ENCODE measurements at regions not wholly inside any gene's neighbourhood (a gene's known extent, or its start where the extent isn't known, plus 50 kb on each side); places are given as distances from the start of the nearest gene placed in this dataset.

DNA sequence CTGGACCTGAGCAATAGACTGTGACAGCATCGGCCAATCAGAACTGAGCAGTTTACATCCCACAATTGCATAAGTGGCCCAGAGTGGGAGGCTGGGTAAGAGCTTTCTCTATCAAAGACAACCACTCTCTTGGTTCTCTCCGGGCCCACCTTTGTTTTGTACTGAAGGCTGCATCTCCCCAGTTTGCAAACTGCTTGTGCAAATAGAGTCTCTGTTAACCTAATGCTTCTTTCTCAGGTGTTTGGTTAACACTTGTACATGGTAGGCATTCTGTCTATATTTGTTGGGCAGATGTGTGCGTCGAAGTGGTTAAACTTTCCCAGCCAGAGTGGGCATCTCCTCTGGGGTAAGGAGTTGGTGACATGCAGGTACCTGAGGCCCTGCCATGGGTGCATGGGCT lies 177.1 kb downstream of the CDH26 start:
- TF ChIP-seq, protein P1, sequence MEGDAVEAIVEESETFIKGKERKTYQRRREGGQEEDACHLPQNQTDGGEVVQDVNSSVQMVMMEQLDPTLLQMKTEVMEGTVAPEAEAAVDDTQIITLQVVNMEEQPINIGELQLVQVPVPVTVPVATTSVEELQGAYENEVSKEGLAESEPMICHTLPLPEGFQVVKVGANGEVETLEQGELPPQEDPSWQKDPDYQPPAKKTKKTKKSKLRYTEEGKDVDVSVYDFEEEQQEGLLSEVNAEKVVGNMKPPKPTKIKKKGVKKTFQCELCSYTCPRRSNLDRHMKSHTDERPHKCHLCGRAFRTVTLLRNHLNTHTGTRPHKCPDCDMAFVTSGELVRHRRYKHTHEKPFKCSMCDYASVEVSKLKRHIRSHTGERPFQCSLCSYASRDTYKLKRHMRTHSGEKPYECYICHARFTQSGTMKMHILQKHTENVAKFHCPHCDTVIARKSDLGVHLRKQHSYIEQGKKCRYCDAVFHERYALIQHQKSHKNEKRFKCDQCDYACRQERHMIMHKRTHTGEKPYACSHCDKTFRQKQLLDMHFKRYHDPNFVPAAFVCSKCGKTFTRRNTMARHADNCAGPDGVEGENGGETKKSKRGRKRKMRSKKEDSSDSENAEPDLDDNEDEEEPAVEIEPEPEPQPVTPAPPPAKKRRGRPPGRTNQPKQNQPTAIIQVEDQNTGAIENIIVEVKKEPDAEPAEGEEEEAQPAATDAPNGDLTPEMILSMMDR (conservative IDR thresholded peaks at IDR 0.05), result no peak
- H3K4me1 Mint-ChIP-seq, result no peaks in the 10 kb centered on the region
- no peaks in the 10 kb centered on the region for H3K9me3 Mint-ChIP-seq
- no peak overlapping the region for H3K4me3 Mint-ChIP-seq
- no peak for DNase-seq (ENCODE audit: low read depth, low spot score)
- H3K27ac Mint-ChIP-seq (ENCODE audit: unreplicated experiment), result no peak overlapping the region
- no peaks in the 10 kb centered on the region for H3K36me3 Mint-ChIP-seq (ENCODE audit: low read depth)
- no peaks in the 10 kb centered on the region for H3K27me3 Mint-ChIP-seq (ENCODE audit: low read depth)

GRCh38 chr20:60136645-60137401 lies 178.6 kb downstream of the CDH26 start:
- H3K9me3 Mint-ChIP-seq, result no peaks in the 10 kb centered on the region
- no peak overlapping the region for H3K27ac Mint-ChIP-seq (ENCODE audit: unreplicated experiment)
- H3K4me3 Mint-ChIP-seq, result no peak overlapping the region
- H3K36me3 Mint-ChIP-seq (ENCODE audit: low read depth), result no peaks in the 10 kb centered on the region
- no peak for DNase-seq (ENCODE audit: low read depth, low spot score)
- TF ChIP-seq, protein P1 (conservative IDR thresholded peaks at IDR 0.05), result no peak
- H3K27me3 Mint-ChIP-seq (ENCODE audit: low read depth), result no peaks in the 10 kb centered on the region
- no peaks in the 10 kb centered on the region for H3K4me1 Mint-ChIP-seq

DNA sequence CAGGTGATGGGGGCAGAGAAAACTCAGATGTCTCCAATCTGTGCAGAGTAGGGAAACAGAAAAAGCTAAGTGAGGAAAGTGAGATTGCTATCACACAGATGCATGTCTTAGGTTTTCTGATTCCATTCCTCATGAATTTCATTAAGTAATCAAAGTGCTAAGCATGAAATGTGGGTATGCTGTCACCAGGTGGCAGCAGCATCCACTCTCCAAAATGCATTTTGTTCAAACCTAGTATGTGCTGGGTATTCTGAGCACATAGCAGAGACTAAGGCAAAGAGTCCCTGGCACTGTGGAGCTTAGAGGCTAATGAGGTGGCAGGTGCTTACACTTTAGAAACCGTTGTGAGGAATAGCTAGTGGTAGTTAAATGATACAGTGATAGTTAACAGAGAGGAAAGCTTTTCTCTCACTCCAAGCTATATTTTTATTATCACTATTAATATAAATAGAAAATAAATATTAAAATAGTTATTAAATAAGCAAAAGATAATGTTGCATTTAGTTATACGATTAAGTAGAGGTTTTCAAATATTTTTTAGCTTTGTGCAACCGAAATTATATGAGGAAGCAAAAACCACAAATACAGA lies 179.5 kb downstream of the CDH26 start:
- TF ChIP-seq, protein P1 (conservative IDR thresholded peaks at IDR 0.05), result peak; percentile 66
- no peaks in the 10 kb centered on the region for H3K9me3 Mint-ChIP-seq
- no peaks in the 10 kb centered on the region for H3K36me3 Mint-ChIP-seq (ENCODE audit: low read depth)
- no peak overlapping the region for H3K27ac Mint-ChIP-seq (ENCODE audit: unreplicated experiment)
- H3K27me3 Mint-ChIP-seq (ENCODE audit: low read depth), result no peaks in the 10 kb centered on the region
- DNase-seq (ENCODE audit: low read depth, low spot score), result peak; percentile 14
- H3K4me1 Mint-ChIP-seq, result no peaks in the 10 kb centered on the region
- no peak overlapping the region for H3K4me3 Mint-ChIP-seq

- H3K4me1 Mint-ChIP-seq, result no peaks in the 10 kb centered on the region
- H3K27me3 Mint-ChIP-seq (ENCODE audit: low read depth), result no peaks in the 10 kb centered on the region
- no peak overlapping the region for H3K27ac Mint-ChIP-seq (ENCODE audit: unreplicated experiment)
- TF ChIP-seq, protein P1 (conservative IDR thresholded peaks at IDR 0.05), result no peak
- H3K36me3 Mint-ChIP-seq (ENCODE audit: low read depth), result no peaks in the 10 kb centered on the region
- no peak for DNase-seq (ENCODE audit: low read depth, low spot score)
- no peaks in the 10 kb centered on the region for H3K9me3 Mint-ChIP-seq
- H3K4me3 Mint-ChIP-seq, result no peak overlapping the region
Measured at GRCh38 chr20:60138256-60139220, 180.3 kb downstream of the CDH26 start.

DNA sequence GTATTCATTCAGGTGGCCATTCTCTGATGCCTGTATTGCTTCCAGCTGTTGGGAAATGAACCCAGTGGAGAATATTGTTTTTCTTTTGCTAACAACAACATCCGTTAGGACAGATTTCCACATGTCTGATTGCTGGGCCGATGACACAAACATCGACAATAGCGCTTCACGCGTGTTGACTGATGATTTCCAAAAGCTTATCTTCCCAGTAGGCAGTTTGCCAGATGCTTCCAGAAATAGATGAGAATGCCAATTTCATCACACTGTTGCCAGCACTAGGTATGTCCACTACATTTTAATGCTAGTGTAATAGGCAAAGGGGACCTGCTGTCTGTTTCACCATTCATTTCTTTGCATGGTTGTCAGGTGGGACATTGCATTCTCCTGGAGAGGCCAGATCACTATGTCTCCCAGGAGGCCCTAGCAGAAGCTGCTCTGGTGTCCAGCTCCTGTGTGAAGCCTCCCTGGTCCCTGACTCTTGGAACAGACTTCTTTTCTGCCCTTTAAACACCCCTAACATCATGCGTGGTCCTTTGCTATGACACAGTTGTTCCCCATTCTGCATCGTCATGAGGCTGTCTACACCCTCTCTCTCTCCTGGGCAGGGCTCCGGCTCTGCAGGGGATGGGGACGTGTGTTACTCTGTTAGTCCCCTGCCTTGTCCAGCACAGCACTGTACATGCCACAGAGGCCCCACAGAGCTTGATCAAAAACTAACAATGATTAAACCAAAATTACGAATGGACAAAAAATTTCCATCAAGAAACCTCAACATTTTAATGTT lies 181.6 kb downstream of the CDH26 start:
- Mint-ChIP-seq H3K4me3 (no peak overlapping the region), H3K27ac (ENCODE audit: unreplicated experiment) (no peak overlapping the region), H3K4me1 (no peaks in the 10 kb centered on the region), H3K9me3 (no peaks in the 10 kb centered on the region), H3K36me3 (ENCODE audit: low read depth) (no peaks in the 10 kb centered on the region), H3K27me3 (ENCODE audit: low read depth) (no peaks in the 10 kb centered on the region)
- TF ChIP-seq, protein P1 (conservative IDR thresholded peaks at IDR 0.05), result no peak
- DNase-seq (ENCODE audit: low read depth, low spot score), result no peak

Measured in neural crest cell (in vitro differentiated cells).